NCI-H510A (cell line): ENCODE measurements at regions not wholly inside any gene's neighbourhood (a gene's known extent, or its start where the extent isn't known, plus 50 kb on each side); places are given as distances from the start of the nearest gene placed in this dataset.
"Not testable (repeated sequence)": the region's sequence is repeated elsewhere in the genome, so short reads cannot be mapped to it uniquely, and the experiment has no call there.

Source experiments
- DNase-seq: peaks from one replicate; lab custom pipeline; 2025; lab: John Stamatoyannopoulos, UW

GRCh38 chr13:83121896-83122295, 760.4 kb downstream of the SLITRK1 start:
- no peak for DNase-seq

- no peak for DNase-seq
These were observed 765.2 kb downstream of the SLITRK1 start for GRCh38 chr13:83117046-83117445.

- DNase-seq = not testable (repeated sequence)
These were observed 780.6 kb downstream of the SLITRK1 start for GRCh38 chr13:83101574-83102247.

GRCh38 chr13:83100237-83100636, 782.0 kb downstream of the SLITRK1 start:
- no peak for DNase-seq

- DNase-seq = no peak
These were observed 793.4 kb downstream of the SLITRK1 start for GRCh38 chr13:83088858-83089257.

- DNase-seq = no peak
These were observed 795.3 kb downstream of the SLITRK1 start for GRCh38 chr13:83086948-83087347.

- no peak for DNase-seq
These were observed 796.2 kb downstream of the SLITRK1 start for GRCh38 chr13:83086088-83086487.

GRCh38 chr13:83085186-83085900, 796.9 kb downstream of the SLITRK1 start:
- no peak for DNase-seq

- DNase-seq = no peak
These were observed 804.8 kb downstream of the SLITRK1 start for GRCh38 chr13:83077499-83077898.

- DNase-seq = not testable (repeated sequence)
These were observed 808.3 kb downstream of the SLITRK1 start for GRCh38 chr13:83073930-83074329.

- DNase-seq = no peak
These were observed 817.2 kb downstream of the SLITRK1 start for GRCh38 chr13:83065108-83065507.

- DNase-seq = no peak
These were observed 825.2 kb downstream of the SLITRK1 start for GRCh38 chr13:83057119-83057518.

GRCh38 chr13:83056269-83056668, 826.0 kb downstream of the SLITRK1 start:
- no peak for DNase-seq

GRCh38 chr13:83048419-83048818, 833.9 kb downstream of the SLITRK1 start:
- DNase-seq = no peak

- DNase-seq = no peak
These were observed 857.2 kb downstream of the SLITRK1 start for GRCh38 chr13:83024955-83025594.

- DNase-seq = no peak
These were observed 858.0 kb downstream of the SLITRK1 start for GRCh38 chr13:83024232-83024631.

GRCh38 chr13:83019986-83020385, 862.3 kb downstream of the SLITRK1 start:
- no peak for DNase-seq

- no peak for DNase-seq
These were observed 872.3 kb downstream of the SLITRK1 start for GRCh38 chr13:83009987-83010386.

GRCh38 chr13:83008212-83008929, 873.9 kb downstream of the SLITRK1 start:
- no peak for DNase-seq

- DNase-seq = no peak
These were observed 875.0 kb downstream of the SLITRK1 start for GRCh38 chr13:83007226-83007625.

- DNase-seq = no peak
These were observed 879.1 kb downstream of the SLITRK1 start for GRCh38 chr13:83003185-83003584.

- peak; percentile 0 for DNase-seq
These were observed 888.9 kb downstream of the SLITRK1 start for GRCh38 chr13:82993417-82993816.
